ENCODE measurements at regions not wholly inside any gene's neighbourhood (a gene's known extent, or its start where the extent isn't known, plus 50 kb on each side); places are given as distances from the start of the nearest gene placed in this dataset.
"Not testable (repeated sequence)": the region's sequence is repeated elsewhere in the genome, so short reads cannot be mapped to it uniquely, and the experiment has no call there.

DNA sequence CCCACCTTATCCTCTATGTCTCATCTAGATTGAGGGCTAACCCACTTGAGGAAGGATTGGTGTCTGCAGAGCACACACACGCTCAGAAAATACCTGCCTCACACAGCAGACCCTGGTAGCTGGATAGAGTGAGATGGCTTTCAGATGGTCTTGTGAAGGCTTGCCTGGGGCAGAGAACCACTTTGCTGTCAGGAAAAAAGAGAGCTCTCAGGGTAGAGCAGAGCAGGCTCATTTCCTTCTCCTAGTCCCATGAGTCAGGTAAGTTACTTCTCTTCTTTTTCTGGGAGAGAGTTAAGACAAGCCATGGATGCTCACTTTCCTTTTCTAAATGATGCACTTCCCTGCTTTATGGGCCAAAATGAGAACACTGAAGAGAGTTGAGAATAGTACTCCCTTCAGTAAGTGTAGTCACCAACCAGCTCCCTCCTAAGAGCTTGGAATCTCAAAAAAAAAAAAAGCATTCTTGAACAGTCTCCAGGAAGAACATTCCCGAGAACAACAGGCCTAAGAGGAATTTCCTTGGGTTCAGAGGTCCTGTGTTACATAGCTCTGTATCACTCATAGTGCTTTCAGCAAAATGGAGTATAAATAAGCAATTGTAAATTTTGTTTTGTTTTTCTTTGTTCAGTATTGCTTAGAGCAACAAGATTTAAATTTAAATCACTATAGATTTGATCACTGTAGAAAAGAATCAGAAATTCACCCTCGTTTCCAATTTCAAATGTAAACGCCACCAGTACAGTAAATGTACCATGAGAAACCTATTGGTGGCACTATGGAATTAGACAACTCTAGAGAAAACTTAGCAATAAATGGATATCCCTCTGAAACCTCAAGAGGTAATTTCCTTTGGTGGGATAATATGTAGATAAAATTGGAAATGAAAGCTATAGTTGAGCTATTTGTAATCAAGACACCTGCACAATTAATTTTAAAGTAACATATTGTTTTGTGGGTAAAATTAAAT is 530.3 kb downstream of the RFPL4B start:
- no peak for DNase-seq (ENCODE audit: low read depth in 2 of 2)

GRCh38 chr6:112879920-112880413 is 532.8 kb downstream of the RFPL4B start:
- DNase-seq (ENCODE audit: low read depth in 2 of 2) = no peak

GRCh38 chr6:112881027-112881426 is 533.9 kb downstream of the RFPL4B start:
- DNase-seq (ENCODE audit: low read depth in 2 of 2) = no peak

- DNase-seq (ENCODE audit: low read depth in 2 of 2) = no peak
These were observed 535.0 kb downstream of the RFPL4B start for GRCh38 chr6:112881828-112882780.

GRCh38 chr6:112883095-112883494 is 536.0 kb downstream of the RFPL4B start:
- DNase-seq (ENCODE audit: low read depth in 2 of 2) = no peak

DNA sequence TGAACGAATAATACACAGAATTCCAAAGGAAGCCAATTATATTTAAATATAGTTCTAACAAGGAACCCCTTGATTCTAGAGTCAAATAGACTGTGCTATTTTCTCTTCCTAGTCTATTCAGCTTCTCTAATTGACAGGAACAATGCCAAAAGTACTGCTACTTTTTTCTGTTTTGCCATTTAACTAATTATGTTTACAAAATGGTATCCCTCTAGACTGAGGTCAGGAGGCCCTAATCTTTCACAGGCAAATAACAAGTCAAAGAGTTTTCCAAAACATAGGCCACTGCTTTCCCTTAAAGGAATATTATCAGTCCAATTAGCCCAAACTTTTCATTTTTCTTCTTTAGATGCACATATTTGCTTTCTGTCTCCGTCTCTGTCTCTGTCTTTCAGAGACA is 539.3 kb downstream of the RFPL4B start:
- no peak for DNase-seq (ENCODE audit: low read depth in 2 of 2)

DNA sequence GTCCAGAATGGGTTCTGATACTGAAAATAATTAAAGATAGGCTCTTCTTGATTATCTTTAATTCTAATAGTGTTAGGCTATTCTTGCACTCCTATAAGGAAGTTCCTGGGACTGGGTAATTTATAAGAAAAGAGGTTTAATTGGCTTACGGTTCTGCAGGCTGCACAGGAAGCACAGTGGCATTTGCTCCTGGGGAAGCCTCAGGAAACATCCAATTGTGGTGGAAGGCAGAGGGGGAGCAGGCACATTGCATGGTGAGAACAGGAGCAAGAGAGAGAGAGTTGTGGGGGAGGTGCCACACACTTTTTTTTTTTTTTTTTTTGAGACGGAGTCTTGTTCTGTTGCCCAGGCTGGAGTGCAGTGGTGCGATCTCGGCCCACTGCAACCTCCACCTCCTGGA is 540.3 kb downstream of the RFPL4B start:
- DNase-seq (ENCODE audit: low read depth in 2 of 2) = not testable (repeated sequence)

GRCh38 chr6:112899541-112899940 is 552.4 kb downstream of the RFPL4B start:
- no peak for DNase-seq (ENCODE audit: low read depth in 2 of 2)

DNA sequence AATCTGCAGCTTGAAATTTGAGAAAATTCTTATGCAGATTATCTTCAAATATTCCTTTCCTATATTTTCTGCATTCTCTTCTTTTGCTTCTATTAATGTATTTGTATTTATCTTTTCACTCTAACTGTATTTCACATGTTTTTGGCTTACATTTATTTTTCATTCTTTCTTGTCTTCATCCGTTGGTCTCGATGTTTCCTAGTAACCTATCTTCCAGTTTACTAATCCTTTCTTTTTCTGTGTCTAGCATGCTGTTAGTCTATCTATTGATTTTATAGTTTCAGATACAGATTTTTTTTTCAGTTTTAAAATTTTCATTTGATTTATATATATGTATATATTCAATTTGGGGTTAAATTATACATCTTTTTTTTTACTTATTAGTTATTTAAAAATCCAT is 556.2 kb downstream of the RFPL4B start:
- no peak for DNase-seq (ENCODE audit: low read depth in 2 of 2)

- DNase-seq (ENCODE audit: low read depth in 2 of 2) = no peak
These were observed 559.6 kb downstream of the RFPL4B start for GRCh38 chr6:112906726-112907125.

- no peak for DNase-seq (ENCODE audit: low read depth in 2 of 2)
These were observed 562.7 kb downstream of the RFPL4B start for GRCh38 chr6:112909781-112910180.

DNA sequence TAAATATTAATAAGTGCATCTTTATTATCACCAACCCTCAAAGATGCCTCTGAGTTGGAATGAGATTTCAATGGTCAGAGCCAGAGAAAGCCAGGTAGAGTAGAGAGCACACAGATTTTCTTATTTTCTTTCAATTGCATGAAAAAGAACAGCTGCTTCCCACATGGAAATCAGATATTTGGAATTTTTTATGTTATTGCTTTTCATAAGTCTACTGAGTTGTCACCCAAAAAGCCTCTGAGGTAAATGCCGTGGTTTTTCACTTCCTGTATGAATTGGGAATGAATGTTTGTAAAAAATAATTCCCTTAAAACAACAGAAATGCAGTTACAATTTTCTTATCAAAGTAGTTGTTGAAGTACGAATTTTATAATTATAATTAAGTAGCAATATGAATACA is 563.1 kb downstream of the RFPL4B start:
- no peak for DNase-seq (ENCODE audit: low read depth in 2 of 2)

GRCh38 chr6:112911959-112912358 is 564.8 kb downstream of the RFPL4B start:
- no peak for DNase-seq (ENCODE audit: low read depth in 2 of 2)

DNA sequence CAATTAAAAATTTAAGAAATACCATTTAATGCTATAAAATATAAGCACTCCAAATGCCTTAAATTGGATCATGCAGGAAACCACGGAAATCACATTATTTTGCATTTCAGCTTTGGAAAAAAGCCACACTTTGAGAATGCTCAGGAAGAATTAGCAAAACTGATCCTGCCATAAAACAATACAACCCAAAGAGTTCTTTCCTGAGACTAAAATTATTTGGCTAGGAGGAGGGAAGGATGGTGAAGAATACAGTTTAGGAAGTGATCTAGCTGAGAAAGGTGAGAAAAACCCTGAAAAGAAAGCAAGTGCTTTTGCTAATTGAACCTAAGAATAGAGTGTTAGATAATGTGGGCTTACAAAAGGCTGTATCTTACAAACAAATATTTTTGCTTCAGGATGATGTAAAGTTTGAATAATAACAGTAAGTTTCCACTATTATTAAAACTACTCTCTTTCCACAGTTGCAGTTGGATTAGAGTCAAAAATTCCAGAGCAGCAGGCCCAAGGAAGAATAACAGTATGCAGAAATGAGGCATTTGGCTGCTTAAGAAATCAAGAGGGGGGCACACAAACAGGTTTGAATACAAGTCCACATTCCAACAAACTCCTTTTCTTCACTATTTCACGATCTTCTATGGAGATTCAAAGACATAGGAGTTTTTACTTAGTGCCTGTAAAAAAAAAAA is 565.4 kb downstream of the RFPL4B start:
- DNase-seq (ENCODE audit: low read depth in 2 of 2) = no peak

- not testable (repeated sequence) for DNase-seq (ENCODE audit: low read depth in 2 of 2)
These were observed 572.6 kb downstream of the RFPL4B start for GRCh38 chr6:112919744-112920143.

DNA sequence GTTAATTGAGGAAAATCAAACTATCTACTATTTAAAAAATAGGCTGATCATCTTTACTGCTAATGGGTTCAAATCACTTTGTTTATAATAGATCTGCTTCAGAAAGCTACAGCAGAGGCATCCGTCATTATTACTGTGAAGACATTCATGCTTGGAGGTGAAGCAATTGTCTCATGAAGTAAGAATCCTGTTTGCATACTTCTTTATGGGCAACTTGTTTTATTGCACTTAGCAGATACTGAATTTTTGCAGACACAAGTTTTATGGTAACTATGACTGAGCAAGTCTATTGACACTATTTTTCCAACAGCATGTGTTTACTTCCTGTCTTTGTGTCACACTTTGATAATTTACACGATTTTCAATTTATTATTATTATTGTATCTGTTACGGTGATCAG is 573.9 kb downstream of the RFPL4B start:
- DNase-seq (ENCODE audit: low read depth in 2 of 2) = no peak

- DNase-seq (ENCODE audit: low read depth in 2 of 2) = no peak
These were observed 576.9 kb downstream of the RFPL4B start for GRCh38 chr6:112923940-112924587.

DNA sequence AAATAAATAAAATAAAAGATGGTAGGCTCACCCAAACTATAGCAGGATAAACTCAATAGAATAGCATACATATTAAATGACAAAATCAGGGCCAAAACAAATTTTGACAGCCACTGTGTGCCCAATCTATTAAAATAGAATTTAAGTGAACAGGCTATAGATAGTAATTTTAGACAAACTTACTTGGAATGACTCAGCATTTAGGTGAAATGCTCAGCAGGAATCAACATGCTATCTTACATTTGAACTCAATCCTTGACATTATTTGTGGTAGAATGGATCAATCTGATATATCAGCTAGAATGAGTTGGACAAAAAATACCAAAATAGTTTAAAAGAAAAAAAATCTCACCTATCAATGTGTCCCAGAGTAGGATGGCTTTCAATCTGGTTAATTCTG is 578.6 kb downstream of the RFPL4B start:
- no peak for DNase-seq (ENCODE audit: low read depth in 2 of 2)

DNA sequence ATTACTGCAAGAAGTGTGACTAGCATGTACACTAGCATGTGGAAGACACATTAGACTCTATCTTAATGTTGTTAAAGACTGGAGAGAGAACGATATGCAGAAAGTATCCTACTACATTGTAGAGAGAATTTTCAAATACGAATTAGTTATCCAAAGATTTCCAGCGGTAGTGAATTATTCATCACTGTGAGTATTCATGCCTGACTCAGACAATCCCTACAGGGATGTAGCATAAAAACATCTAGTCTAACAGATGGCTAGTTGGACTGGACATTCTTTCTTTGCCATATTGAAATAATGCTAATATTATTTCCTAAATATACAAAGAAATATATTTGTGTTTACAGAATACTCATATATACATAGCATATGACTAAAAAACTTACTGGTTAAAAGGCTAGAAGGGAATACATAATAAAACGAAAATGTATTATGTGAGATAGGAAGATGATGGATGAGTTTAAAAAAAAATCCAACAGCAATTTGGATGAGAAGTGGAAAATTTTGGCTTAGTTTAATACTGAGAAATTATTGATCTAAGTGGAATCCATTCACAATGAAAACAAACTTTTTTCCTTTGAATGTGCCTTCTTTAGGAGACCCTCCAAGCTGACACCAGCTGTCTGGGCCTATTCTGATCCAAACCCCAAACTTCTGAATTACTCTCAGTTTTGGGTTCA is 580.7 kb downstream of the RFPL4B start:
- no peak for DNase-seq (ENCODE audit: low read depth in 2 of 2)

DNA sequence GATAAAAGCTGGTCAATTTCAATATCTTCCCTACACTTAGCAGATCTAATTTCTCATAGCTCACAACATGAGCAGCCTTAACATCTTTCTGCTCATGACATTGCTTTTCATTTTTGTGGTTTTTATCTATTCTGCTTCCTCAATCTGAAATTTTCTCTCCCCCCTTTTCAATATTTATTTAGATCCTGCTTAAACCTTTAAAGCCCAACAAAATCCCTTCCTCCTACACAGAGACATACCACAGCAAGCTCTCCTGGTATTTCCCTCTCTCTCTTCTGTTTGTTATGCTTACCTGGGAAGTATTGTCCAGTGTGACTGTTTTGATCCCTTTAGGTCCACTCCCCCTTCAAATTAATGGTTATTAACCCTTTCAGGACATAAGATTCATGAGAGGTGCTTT is 582.5 kb downstream of the RFPL4B start:
- no peak for DNase-seq (ENCODE audit: low read depth in 2 of 2)

- DNase-seq (ENCODE audit: low read depth in 2 of 2) = no peak
These were observed 584.7 kb downstream of the RFPL4B start for GRCh38 chr6:112931832-112932231.

Measured in stimulated activated CD4-positive, alpha-beta T cell treated with anti-CD3 and anti-CD28 coated beads, Interleukin-1b, Interleukin-23, amount 100 ng/mL, for 4 hours (primary cell).